Gastrocnemius medialis (tissue), 4 donors: ENCODE measurements at regions not wholly inside any gene's neighbourhood (a gene's known extent, or its start where the extent isn't known, plus 50 kb on each side); places are given as distances from the start of the nearest gene placed in this dataset.
"Not testable (repeated sequence)": the region's sequence is repeated elsewhere in the genome, so short reads cannot be mapped to it uniquely, and the experiment has no call there.

ENCODE experiments used
- POLR2A ChIP-seq, 2 donors: fragments of 450-650 bp; IDR thresholded peaks; one replicate each; pipeline ENCODE4 v1.6.1; 2017; ENCODE audit warnings: antibody characterized with exemption in 2 of 2, mild to moderate bottlenecking in 2 of 2, moderate library complexity in 2 of 2
- TF ChIP-seq, protein P1 (sequence below), 5 experiments: fragments of 450-650 bp in 3 of 5; fragments of 200-600 bp in 2 of 5; sonication (generic) in 2 of 5; IDR thresholded peaks in 4 of 5; conservative IDR thresholded peaks in 1 of 5; 1 replicate in 4 of 5; 2 replicates in 1 of 5; pipeline ENCODE4 v1.5.1; 2016 to 2019; ENCODE audit warnings: antibody characterized with exemption in 5 of 5, mild to moderate bottlenecking in 3 of 5, moderate library complexity in 3 of 5

DNA sequence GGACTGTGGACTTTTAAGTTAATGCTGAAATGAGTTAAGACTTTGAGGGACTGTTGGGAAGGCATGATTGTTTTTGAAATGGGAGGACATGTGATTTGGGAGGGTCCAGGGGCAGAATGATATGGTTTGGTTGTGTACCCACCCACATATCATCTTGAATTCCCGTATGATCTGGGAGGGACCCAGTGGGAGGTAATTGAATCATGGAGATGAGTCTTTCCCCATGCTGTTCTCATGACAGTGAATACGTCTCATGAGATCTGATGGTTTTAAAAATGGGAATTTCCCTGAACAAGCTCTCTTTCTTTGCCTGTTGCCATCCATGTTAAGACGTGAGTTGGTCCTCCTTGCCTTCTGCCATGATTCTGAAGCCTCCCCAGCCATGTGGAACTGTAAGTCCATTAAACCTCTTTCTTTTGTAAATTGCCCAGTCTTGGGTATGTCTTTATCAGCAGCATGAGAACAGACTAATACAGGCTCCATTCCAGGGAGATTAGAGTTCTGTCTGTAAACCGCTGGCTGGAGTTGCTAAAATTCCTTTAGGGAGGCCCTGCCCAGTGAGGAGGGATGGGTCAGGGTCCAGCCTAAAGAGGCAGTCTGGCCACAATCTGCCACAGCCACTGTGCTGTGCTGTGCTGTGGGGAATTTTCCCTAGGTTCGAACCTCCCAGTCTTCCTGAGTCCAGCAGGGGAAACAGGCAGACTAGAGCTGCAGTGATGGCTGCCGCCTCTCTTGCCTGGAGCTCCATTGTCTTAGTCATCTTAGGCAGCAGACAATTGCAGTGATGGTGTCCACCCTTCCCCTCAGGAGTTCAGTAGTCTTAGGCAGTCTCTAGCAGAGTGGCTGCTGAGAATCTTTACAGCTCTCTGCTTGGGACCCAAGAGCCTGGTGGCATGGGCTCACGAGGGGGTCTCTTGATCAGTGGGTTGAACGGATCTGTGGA is 94.1 kb upstream of the PMCH start:
- TF ChIP-seq POLR2A (IDR thresholded peaks at IDR 0.05), result not testable (repeated sequence)
- TF ChIP-seq, protein P1, sequence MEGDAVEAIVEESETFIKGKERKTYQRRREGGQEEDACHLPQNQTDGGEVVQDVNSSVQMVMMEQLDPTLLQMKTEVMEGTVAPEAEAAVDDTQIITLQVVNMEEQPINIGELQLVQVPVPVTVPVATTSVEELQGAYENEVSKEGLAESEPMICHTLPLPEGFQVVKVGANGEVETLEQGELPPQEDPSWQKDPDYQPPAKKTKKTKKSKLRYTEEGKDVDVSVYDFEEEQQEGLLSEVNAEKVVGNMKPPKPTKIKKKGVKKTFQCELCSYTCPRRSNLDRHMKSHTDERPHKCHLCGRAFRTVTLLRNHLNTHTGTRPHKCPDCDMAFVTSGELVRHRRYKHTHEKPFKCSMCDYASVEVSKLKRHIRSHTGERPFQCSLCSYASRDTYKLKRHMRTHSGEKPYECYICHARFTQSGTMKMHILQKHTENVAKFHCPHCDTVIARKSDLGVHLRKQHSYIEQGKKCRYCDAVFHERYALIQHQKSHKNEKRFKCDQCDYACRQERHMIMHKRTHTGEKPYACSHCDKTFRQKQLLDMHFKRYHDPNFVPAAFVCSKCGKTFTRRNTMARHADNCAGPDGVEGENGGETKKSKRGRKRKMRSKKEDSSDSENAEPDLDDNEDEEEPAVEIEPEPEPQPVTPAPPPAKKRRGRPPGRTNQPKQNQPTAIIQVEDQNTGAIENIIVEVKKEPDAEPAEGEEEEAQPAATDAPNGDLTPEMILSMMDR (IDR thresholded peaks at IDR 0.05 in 4 of 5, conservative IDR thresholded peaks at IDR 0.05 in 1 of 5), result not testable (repeated sequence)
